Erythroblast (primary cell): ENCODE measurements at regions not wholly inside any gene's neighbourhood (a gene's known extent, or its start where the extent isn't known, plus 50 kb on each side); places are given as distances from the start of the nearest gene placed in this dataset.

Source experiments
- GATA1 ChIP-seq: IDR thresholded peaks from 2 replicates; pipeline ENCODE4 v1.6.1; 2011; ENCODE audit warnings: low read depth, mild to moderate bottlenecking, control low read depth, low read length, moderate library complexity
- POLR2A ChIP-seq: IDR thresholded peaks from 2 replicates; pipeline ENCODE4 v1.6.1; 2011; ENCODE audit warnings: mild to moderate bottlenecking, low read length

DNA sequence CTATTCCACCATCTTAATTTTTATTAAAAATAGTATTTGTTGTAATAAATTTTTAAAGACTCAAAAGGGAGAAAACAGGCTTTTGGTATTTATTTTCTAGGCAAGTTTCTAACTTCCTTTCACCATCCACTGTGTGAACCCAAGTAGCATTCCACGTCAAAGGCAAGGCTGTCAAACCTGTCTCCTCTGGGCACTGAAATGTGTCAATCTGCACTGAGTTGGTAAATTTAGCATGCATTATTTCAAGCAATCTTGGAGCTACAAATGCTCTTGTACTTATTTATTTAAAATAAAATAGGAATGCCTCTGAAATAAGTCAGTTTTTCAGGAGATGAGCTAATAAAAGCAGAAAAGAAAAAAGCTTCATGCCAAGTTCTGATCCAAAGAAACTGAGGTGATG, 130.9 kb upstream of the CNTNAP5 start:
- TF ChIP-seq POLR2A (no peak), GATA1 (no peak)
